Neutrophil (primary cell): ENCODE measurements at regions not wholly inside any gene's neighbourhood (a gene's known extent, or its start where the extent isn't known, plus 50 kb on each side); places are given as distances from the start of the nearest gene placed in this dataset.

Source experiments
- H3K27ac ChIP-seq: fragments of 200-600 bp; sonication (generic); 2 replicates; pipeline ENCODE4 v1.5.1; 2016; ENCODE audit warnings: mild to moderate bottlenecking, moderate library complexity
- H3K27me3 ChIP-seq: fragments of 200-600 bp; sonication (generic); 2 replicates; pipeline ENCODE4 v1.6.0; 2016; ENCODE audit warnings: mild to moderate bottlenecking
- H3K36me3 ChIP-seq: fragments of 200-600 bp; sonication (generic); 2 replicates; pipeline ENCODE4 v1.5.1; 2017
- H3K4me1 ChIP-seq, 2 experiments: fragments of 200-600 bp in 1 of 2; sonication (generic) in 1 of 2; 1 replicate in 1 of 2; 2 replicates in 1 of 2; pipeline versions ENCODE4 v1.5.1 to v1.6.1; 2013 to 2016; ENCODE audit warnings: low read depth in 1 of 2, low read length in 1 of 2, mild to moderate bottlenecking in 1 of 2, moderate library complexity in 1 of 2; ENCODE audit not compliant: control insufficient read depth in 1 of 2, insufficient read depth in 1 of 2
- H3K4me3 ChIP-seq, 2 experiments: fragments of 200-600 bp in 1 of 2; sonication (generic) in 1 of 2; 1 replicate in 1 of 2; 2 replicates in 1 of 2; pipeline ENCODE4 v1.5.1; 2013 to 2016; ENCODE audit warnings: low read depth in 1 of 2, low read length in 1 of 2, mild to moderate bottlenecking in 1 of 2, moderate library complexity in 1 of 2
- H3K9me3 ChIP-seq: fragments of 200-600 bp; sonication (generic); 2 replicates; pipeline ENCODE4 v1.5.1; 2016
- TF ChIP-seq, protein P1 (sequence below): fragments of 200-600 bp; sonication (generic); IDR thresholded peaks from 2 replicates; pipeline ENCODE4 v1.5.1; 2016; ENCODE audit warnings: antibody characterized with exemption

DNA sequence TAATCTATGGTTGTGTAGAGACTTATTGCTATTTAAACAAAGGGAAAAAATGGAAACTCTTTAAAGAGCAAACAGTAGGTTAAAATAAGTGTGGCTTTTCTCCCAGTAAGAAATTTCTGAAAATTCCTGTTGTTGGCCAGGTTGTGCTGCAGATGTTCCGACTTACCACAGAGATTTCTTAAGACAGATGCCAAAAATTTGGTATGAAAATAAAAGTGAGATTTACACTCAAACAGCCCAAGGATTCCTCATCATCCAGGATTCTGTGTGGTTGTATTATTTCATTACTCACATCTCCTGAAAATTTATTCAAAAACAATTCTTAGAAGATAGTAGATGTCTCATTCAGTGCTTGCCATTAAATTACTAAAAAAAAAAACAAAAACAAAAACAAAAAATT, 296.7 kb upstream of the PTBP2 start:
- H3K4me3 ChIP-seq: no peak overlapping the region
- H3K27ac ChIP-seq: no peak overlapping the region
- H3K4me1 ChIP-seq: no peaks in the 10 kb centered on the region
- H3K36me3 ChIP-seq: no peaks in the 10 kb centered on the region
- TF ChIP-seq, protein P1, sequence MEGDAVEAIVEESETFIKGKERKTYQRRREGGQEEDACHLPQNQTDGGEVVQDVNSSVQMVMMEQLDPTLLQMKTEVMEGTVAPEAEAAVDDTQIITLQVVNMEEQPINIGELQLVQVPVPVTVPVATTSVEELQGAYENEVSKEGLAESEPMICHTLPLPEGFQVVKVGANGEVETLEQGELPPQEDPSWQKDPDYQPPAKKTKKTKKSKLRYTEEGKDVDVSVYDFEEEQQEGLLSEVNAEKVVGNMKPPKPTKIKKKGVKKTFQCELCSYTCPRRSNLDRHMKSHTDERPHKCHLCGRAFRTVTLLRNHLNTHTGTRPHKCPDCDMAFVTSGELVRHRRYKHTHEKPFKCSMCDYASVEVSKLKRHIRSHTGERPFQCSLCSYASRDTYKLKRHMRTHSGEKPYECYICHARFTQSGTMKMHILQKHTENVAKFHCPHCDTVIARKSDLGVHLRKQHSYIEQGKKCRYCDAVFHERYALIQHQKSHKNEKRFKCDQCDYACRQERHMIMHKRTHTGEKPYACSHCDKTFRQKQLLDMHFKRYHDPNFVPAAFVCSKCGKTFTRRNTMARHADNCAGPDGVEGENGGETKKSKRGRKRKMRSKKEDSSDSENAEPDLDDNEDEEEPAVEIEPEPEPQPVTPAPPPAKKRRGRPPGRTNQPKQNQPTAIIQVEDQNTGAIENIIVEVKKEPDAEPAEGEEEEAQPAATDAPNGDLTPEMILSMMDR: no peak
- no peaks in the 10 kb centered on the region for H3K27me3 ChIP-seq
- no peaks in the 10 kb centered on the region for H3K9me3 ChIP-seq

DNA sequence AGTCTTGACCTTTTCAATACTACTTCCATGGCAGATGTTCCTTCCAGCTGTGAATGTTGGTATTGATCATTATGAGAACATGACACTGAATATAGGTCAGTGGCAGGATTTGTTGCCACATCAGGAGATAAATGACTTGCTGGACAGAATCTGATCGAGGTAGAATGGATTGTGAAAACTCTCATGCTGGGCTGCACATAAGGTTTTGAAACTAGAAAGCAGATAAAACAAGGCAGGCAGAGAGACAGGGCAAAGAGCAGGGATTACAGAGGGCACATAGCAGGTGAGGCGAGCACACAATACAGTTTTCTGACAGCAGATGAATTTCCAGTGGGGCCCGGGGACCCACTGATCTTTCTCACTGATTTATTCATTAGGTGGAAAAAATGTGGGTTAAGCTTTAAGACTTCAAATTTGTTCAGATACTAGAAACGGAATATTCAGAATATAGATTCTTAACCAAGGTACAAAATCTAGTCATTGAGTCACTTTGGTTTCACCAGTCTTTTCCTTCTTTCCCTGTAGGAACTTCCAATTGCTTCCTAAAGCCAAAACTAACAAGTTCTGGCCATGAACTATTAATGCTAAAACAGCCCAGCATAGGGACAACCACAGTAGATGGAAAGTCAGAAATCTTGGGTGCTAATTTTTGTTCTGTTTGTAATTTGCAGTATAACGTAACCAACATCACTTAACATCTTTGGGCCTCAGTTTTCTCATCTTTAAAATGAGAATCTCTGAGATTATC, 296.0 kb upstream of the PTBP2 start:
- Histone ChIP-seq H3K4me1 (no peaks in the 10 kb centered on the region), H3K4me3 (no peak overlapping the region), H3K27me3 (no peaks in the 10 kb centered on the region), H3K27ac (no peak overlapping the region), H3K36me3 (no peaks in the 10 kb centered on the region), H3K9me3 (no peaks in the 10 kb centered on the region)
- TF ChIP-seq, protein P1: no peak

DNA sequence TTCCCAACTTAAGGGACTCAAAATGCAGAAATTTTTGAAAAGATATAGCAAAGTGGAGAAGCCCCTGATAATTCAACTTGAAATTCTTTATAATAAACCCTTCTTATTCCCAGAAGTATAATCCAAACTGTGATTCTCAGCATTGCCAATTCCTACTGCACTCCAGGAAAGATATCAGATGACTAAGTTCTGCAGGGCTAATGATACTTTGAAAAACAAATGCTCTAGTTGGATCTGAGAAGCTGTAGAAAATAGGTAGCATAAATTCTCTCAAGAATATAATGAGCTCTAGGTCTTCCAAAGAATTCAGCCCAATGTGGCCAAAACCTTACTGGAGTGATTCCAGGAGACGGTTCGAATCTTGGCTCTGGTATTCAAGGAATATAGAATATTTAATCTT, 294.0 kb upstream of the PTBP2 start:
- Histone ChIP-seq H3K4me1 (no peaks in the 10 kb centered on the region), H3K36me3 (no peaks in the 10 kb centered on the region), H3K9me3 (no peaks in the 10 kb centered on the region), H3K27me3 (no peaks in the 10 kb centered on the region), H3K27ac (no peak overlapping the region), H3K4me3 (no peak overlapping the region)
- TF ChIP-seq, protein P1: no peak

DNA sequence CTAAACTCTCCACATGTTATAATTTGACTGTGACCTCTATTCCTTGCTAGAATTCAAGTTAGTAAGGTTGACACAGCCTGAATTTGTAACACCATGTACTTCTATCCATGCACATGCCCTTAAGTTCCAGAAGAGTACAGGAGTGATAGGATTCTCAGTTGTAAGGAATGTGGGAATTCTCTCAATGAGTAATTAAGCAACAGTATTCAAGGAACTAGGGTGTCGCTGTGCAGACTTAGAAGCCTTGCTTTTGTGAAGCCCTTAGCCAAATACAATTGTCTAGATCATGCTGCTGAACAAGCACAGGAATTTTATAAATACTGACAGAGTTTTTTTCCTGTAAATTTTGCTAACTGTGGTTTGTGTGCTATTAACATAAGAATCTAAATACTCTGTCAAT, 276.3 kb upstream of the PTBP2 start:
- Histone ChIP-seq H3K36me3 (no peaks in the 10 kb centered on the region), H3K27ac (no peak overlapping the region), H3K9me3 (no peaks in the 10 kb centered on the region), H3K4me3 (no peak overlapping the region), H3K4me1 (no peaks in the 10 kb centered on the region), H3K27me3 (no peaks in the 10 kb centered on the region)
- TF ChIP-seq, protein P1: no peak

DNA sequence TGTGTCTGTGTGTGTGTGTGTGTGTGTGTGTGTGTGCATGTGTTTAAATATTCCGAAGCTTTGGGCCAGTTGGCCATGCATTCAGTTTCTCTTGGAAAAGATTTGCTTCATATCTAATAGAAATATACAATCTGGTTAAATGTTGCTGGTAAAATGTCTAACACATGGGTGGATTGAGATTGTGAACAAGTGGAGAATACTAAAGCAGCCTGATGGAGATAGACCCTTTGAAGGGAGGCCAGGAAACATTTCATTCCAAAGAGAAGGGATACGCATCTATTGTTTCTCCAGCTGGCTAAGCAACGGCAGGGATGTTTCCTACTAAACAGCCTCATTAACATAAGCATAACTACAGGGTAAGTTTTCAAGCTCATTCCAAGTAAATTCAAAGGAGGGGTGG, 257.5 kb upstream of the PTBP2 start:
- TF ChIP-seq, protein P1: no peak
- H3K9me3 ChIP-seq: no peaks in the 10 kb centered on the region
- H3K27me3 ChIP-seq: no peaks in the 10 kb centered on the region
- H3K4me1 ChIP-seq: peaks cover 14 to 23% of the 10 kb centered on the region in 2 experiments
- H3K4me3 ChIP-seq: no peak overlapping the region
- H3K36me3 ChIP-seq: no peaks in the 10 kb centered on the region
- no peak overlapping the region for H3K27ac ChIP-seq
